DND-41 (cell line): ENCODE measurements at regions not wholly inside any gene's neighbourhood (a gene's known extent, or its start where the extent isn't known, plus 50 kb on each side); places are given as distances from the start of the nearest gene placed in this dataset.

Source experiments
- CTCF ChIP-seq: IDR thresholded peaks from 2 replicates; pipeline ENCODE4 v1.5.1; 2012; ENCODE audit warnings: borderline replicate concordance, low read length, moderate library complexity, mild to moderate bottlenecking; ENCODE audit not compliant: poor library complexity, severe bottlenecking; ENCODE audit errors: extremely low read depth
- EZH2 ChIP-seq: IDR thresholded peaks from 3 replicates; pipeline ENCODE4 v1.6.1; 2012; ENCODE audit warnings: borderline replicate concordance, low read depth, mild to moderate bottlenecking, moderate library complexity, low read length, inconsistent platforms; ENCODE audit not compliant: severe bottlenecking

- TF ChIP-seq CTCF (no peak), EZH2 (no peak)
Observed at GRCh38 chr11:121740902-121741301, 288.1 kb upstream of the SORL1-AS1 start.
